KOPT-K1 (cell line): ENCODE measurements at regions not wholly inside any gene's neighbourhood (a gene's known extent, or its start where the extent isn't known, plus 50 kb on each side); places are given as distances from the start of the nearest gene placed in this dataset.

Source experiments
- H3K27ac ChIP-seq: fragments of 200-600 bp; sonication (generic); 2 replicates; pipeline ENCODE4 v1.5.1; 2016; ENCODE audit warnings: antibody characterized with exemption, mild to moderate bottlenecking, low read depth, low read length; ENCODE audit not compliant: poor library complexity, severe bottlenecking
- H3K36me3 ChIP-seq: fragments of 200-600 bp; sonication (generic); 2 replicates; pipeline ENCODE4 v1.5.1; 2017; ENCODE audit warnings: antibody characterized with exemption, mild to moderate bottlenecking, low read length, moderate library complexity; ENCODE audit not compliant: insufficient read depth
- H3K9me3 ChIP-seq: fragments of 200-600 bp; sonication (generic); 2 replicates; pipeline ENCODE4 v1.5.1; 2017; ENCODE audit warnings: antibody characterized with exemption, low read length, mild to moderate bottlenecking; ENCODE audit not compliant: insufficient read depth, poor library complexity, severe bottlenecking

DNA sequence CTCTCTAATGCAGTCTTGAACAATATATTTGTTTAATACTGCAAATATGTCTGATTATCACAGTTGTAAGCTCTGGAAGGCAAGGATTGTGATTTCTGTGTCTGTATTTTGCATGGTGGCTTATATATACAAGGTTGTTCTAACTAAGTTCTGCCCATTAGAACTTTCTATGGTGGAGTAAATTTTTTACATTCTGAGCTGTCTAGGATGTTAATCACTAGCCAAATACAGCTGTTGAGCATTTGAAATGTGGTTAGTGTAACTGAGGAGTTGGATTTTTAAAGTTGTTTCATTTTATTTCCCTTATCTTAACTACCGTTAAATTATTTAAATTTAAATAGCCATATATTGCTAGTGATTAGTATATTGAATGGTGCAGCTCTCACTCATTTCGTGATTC, 64.3 kb upstream of the DMRTA1 start:
- Histone ChIP-seq H3K36me3 (no peaks in the 10 kb centered on the region), H3K27ac (no peak overlapping the region), H3K9me3 (no peaks in the 10 kb centered on the region)

DNA sequence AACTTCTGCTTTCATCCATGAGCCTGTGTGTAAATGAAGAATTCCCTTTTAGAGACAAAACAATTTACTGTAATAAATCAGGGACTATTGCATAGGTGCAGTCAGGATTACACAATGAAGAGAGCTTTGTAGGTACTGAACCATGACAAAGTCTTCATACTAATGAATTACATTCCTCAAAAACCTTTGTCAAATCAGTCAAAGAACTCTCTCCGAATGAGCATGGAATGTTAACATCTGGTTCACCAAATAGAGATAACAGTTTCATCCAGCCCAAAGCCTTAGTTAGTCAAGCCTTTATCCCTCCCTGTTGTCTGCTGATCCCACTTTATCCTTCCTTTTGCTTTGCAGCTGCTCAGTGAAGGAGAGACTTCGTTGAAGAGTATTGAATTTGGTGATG, 62.9 kb upstream of the DMRTA1 start:
- no peaks in the 10 kb centered on the region for H3K9me3 ChIP-seq
- no peaks in the 10 kb centered on the region for H3K36me3 ChIP-seq
- no peak overlapping the region for H3K27ac ChIP-seq

DNA sequence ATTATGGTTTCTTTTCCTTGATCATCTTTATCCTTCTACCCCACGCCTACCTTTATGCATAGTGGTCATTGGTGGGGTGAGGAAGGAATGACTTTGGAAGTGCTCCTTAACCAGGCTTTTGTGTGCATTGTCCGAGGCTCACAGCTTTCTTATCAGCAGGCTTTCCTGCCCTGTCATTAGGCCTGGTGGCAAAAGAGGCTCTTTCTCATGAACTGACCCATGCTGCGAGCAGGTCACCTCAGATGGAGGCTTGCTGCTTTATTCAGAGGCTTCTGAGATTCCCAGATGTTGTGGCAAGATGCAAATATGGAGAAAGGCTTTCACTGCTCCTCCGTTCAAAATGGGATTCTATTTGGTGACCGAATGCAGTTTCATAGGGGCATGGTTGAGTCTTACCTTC, 57.4 kb upstream of the DMRTA1 start:
- Histone ChIP-seq H3K9me3 (no peaks in the 10 kb centered on the region), H3K36me3 (no peaks in the 10 kb centered on the region), H3K27ac (no peak overlapping the region)

DNA sequence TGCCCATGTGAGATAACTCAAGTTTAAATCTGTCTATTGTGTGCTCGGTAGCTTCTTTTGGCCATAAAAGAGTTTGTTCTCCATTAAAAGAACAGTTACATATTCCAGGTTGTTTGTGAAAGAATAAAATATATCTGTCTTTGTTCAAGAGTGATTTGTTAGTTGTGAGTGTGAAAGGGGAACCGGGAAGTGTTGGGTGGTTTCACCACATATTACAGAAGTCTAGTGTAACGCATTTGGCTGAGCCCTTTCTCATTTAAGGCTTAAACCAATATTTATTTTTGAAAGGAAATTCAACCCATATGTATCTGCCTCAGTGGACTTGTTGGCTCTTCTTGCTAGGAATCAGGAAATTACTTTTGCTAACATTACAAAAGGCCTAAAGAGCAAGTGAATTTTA, 54.1 kb upstream of the DMRTA1 start:
- Histone ChIP-seq H3K9me3 (no peaks in the 10 kb centered on the region), H3K36me3 (no peaks in the 10 kb centered on the region), H3K27ac (no peak overlapping the region)

DNA sequence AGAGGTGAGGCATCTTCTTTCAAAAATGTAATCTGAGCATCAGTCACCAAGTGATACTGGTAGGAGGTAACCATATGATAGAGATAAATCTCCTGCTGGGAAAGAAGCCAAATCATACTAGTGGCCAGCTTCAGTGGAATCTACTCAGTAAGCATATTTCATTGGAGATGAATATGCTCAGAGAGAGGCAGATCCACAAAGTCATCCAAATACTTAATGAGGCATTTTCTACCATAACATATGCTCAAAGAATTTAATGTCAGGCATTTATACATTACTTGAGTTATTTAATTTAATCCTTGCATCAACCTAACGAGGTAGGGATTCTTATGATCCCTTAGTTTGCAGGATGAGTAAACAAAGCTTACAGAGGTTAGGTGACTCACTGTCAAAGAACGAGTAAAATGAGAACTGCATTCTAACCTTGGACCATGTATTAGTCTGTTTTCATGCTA, 50.9 kb upstream of the DMRTA1 start:
- no peaks in the 10 kb centered on the region for H3K9me3 ChIP-seq
- H3K36me3 ChIP-seq = no peaks in the 10 kb centered on the region
- H3K27ac ChIP-seq = no peak overlapping the region
